B cell (primary cell): ENCODE measurements at regions not wholly inside any gene's neighbourhood (a gene's known extent, or its start where the extent isn't known, plus 50 kb on each side); places are given as distances from the start of the nearest gene placed in this dataset.
A peak's percentile ranks its signal among the peaks of the same experiment; 100 is the strongest.
"Not testable (repeated sequence)": the region's sequence is repeated elsewhere in the genome, so short reads cannot be mapped to it uniquely, and the experiment has no call there.

Experiments
- ATAC-seq: fragments of 200-7000 bp; cut with Tn5 transposase; one replicate; pipeline ENCODE4 v1.10.0; 2021; ENCODE audit warnings: low read depth, mild to moderate bottlenecking, moderate number of reproducible peaks, moderate library complexity
- CTCF ChIA-PET: fragments of 350-600 bp; sonication (Branson Sonifier 250); formaldehyde crosslinking; loops from one replicate; lab custom pipeline; 2021; ENCODE audit warnings: antibody characterized with exemption, inconsistent platforms; lab: Charles Lee
- POLR2A ChIA-PET: fragments of 350-600 bp; sonication (Branson Sonifier 250); formaldehyde crosslinking; loops from one replicate; lab custom pipeline; 2021; ENCODE audit warnings: antibody characterized with exemption; lab: Charles Lee
- DNase-seq: peaks from one replicate; pipeline ENCODE4 v3.0.0; 2013
- H2AFZ ChIP-seq: 2 replicates; pipeline ENCODE4 v1.6.1; 2012; ENCODE audit warnings: mild to moderate bottlenecking, low read depth, low read length; ENCODE audit not compliant: insufficient read depth, poor library complexity, severe bottlenecking
- H3K27ac ChIP-seq, 2 donors: 1 replicate in 1 of 2; 2 replicates in 1 of 2; pipeline ENCODE4 v1.5.1; 2012 to 2013; ENCODE audit warnings: low read length in 2 of 2, mild to moderate bottlenecking in 2 of 2, moderate library complexity in 1 of 2
- H3K27me3 ChIP-seq, 4 experiments: fragments of 200-600 bp in 1 of 4; sonication (generic) in 1 of 4; replicated peaks in 1 of 4; 1 replicate in 2 of 4; 2 replicates in 2 of 4; pipeline versions ENCODE4 v1.6.1 to v1.7.0; 2013 to 2016; ENCODE audit warnings: low read length in 3 of 4, mild to moderate bottlenecking in 2 of 4, mixed read lengths in 1 of 4, moderate library complexity in 1 of 4; ENCODE audit not compliant: insufficient read depth in 4 of 4, control insufficient read depth in 3 of 4; ENCODE audit errors: control extremely low read depth in 1 of 4
- H3K36me3 ChIP-seq, 2 experiments: replicated peaks in 1 of 2; 1 replicate in 1 of 2; 2 replicates in 1 of 2; pipeline versions ENCODE4 v1.6.1 to v1.7.1; 2013; ENCODE audit warnings: low read length in 1 of 2; ENCODE audit not compliant: insufficient read depth in 2 of 2, control insufficient read depth in 1 of 2; ENCODE audit errors: control extremely low read depth in 1 of 2, extremely low read depth in 1 of 2
- H3K4me1 ChIP-seq, 2 donors: fragments of 200-600 bp in 1 of 2; sonication (generic) in 1 of 2; 1 replicate in 1 of 2; 2 replicates in 1 of 2; pipeline versions ENCODE4 v1.5.1 to v1.6.1; 2013 to 2017; ENCODE audit warnings: low read length in 2 of 2; ENCODE audit not compliant: control insufficient read depth in 2 of 2, insufficient read depth in 2 of 2
- H3K4me2 ChIP-seq: replicated peaks from 2 replicates; pipeline ENCODE3; 2012; ENCODE audit warnings: mild to moderate bottlenecking, low read depth, low read length; ENCODE audit not compliant: poor library complexity, severe bottlenecking
- H3K4me3 ChIP-seq, 5 experiments: fragments of 200-600 bp in 1 of 5; sonication (generic) in 1 of 5; 1 replicate in 3 of 5; 2 replicates in 2 of 5; pipeline versions ENCODE4 v1.5.1 to v1.7.0; 2011 to 2016; ENCODE audit warnings: low read length in 4 of 5, mild to moderate bottlenecking in 4 of 5, low read depth in 2 of 5, control low read depth in 1 of 5, moderate library complexity in 1 of 5; ENCODE audit not compliant: insufficient read depth in 1 of 5; ENCODE audit errors: control extremely low read depth in 1 of 5, extremely low read depth in 1 of 5
- H3K79me2 ChIP-seq: fragments of 200-600 bp; sonication (generic); one replicate; pipeline ENCODE4 v1.6.0; 2016; ENCODE audit warnings: low read length; ENCODE audit not compliant: control insufficient read depth, insufficient read depth
- H3K9ac ChIP-seq: fragments of 200-600 bp; sonication (generic); 2 replicates; pipeline ENCODE4 v1.6.1; 2017; ENCODE audit warnings: mild to moderate bottlenecking, low read length, moderate library complexity
- H3K9me3 ChIP-seq, 3 donors: one replicate each; pipeline versions ENCODE4 v1.6.1 to v1.7.1; 2013; ENCODE audit warnings: low read length in 2 of 3; ENCODE audit not compliant: control insufficient read depth in 2 of 3, insufficient read depth in 1 of 3; ENCODE audit errors: control extremely low read depth in 1 of 3
- H4K20me1 ChIP-seq: 2 replicates; pipeline ENCODE4 v1.6.0; 2012; ENCODE audit warnings: mild to moderate bottlenecking, low read length; ENCODE audit not compliant: insufficient read depth, control insufficient read depth, poor library complexity, severe bottlenecking
- H3K27ac Mint-ChIP-seq: one replicate; pipeline ENCODE4 v1.8.0; 2021; ENCODE audit warnings: mixed read lengths
- H3K27me3 Mint-ChIP-seq: one replicate; pipeline ENCODE4 v1.8.0; 2021; ENCODE audit warnings: mixed read lengths
- H3K4me1 Mint-ChIP-seq: one replicate; pipeline ENCODE4 v1.8.0; 2021; ENCODE audit warnings: mixed read lengths
- H3K4me3 Mint-ChIP-seq: one replicate; pipeline ENCODE4 v1.8.0; 2021; ENCODE audit warnings: mixed read lengths
- H3K9me3 Mint-ChIP-seq: one replicate; pipeline ENCODE4 v1.8.0; 2022; ENCODE audit warnings: mixed read lengths; ENCODE audit not compliant: insufficient read depth
- EZH2 ChIP-seq: IDR thresholded peaks from 2 replicates; pipeline ENCODE4 v1.6.1; 2012; ENCODE audit warnings: borderline replicate concordance, low read depth, mild to moderate bottlenecking, moderate library complexity, low read length; ENCODE audit not compliant: insufficient read depth, poor library complexity, severe bottlenecking
- WGBS: methylation state at CpG from one replicate; pipeline ENCODE4 v1.1.5; 2013; ENCODE audit warnings: missing lambda C conversion rate; ENCODE audit not compliant: insufficient coverage; 5-methylcytosine and 5-hydroxymethylcytosine counted together
- intact Hi-C: fragments of 100-400 bp; cut with micrococcal nuclease; formaldehyde crosslinking; loops from one replicate; pipeline ENCODE4 v1.10.0; 2022
- TF ChIP-seq, protein P1 (sequence below): fragments of 200-600 bp; IDR thresholded peaks from one replicate; pipeline ENCODE4 v1.8.0; 2022; ENCODE audit warnings: antibody characterized with exemption, mild to moderate bottlenecking

DNA sequence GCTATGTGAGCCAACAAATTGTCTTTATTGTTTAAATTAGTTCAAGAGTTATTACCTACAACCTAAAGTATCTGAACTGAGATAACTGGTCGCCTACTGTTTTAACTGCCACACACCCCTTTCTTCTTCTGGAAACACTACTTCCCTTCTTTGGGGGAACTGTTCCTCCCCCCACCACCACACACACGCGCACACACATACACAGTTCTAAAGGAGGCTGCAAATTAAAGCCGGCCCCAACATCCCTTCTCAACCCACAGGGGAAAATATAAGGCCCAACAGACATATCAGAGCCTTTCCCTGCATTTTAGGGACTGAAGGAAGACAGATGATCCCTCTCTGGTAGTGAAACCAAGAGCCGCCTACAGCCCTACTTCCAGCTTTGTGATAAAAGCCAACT is 348.0 kb upstream of the JARID2 start:
- Histone ChIP-seq H3K9me3 (peaks cover 0 to 4% (median 2%) of the 10 kb centered on the region in 3 donors), H4K20me1 (no peaks in the 10 kb centered on the region), H3K4me1 (peaks cover 13 to 14% of the 10 kb centered on the region in 2 donors), H3K4me3 (no peak overlapping the region), H3K4me2 (peak overlapping the region; percentile 21), H3K27ac (no peak overlapping the region), H2AFZ (no peak overlapping the region), H3K27me3 (no peaks in the 10 kb centered on the region), H3K79me2 (no peaks in the 10 kb centered on the region), H3K36me3 (no peaks in the 10 kb centered on the region), H3K9ac (no peak overlapping the region)
- DNase-seq (peak; percentile 27), ATAC-seq (peak; percentile 24)
- WGBS = 26% methylated on average over 4 of the region's 5 CpGs
- H3K27me3 Mint-ChIP-seq = no peaks in the 10 kb centered on the region
- intact Hi-C loops = no loop called here
- ChIA-PET POLR2A (no interaction called here), CTCF (interaction anchor here (0.6 to 1.1 kb wide), 3 partner anchors 10 to 697 kb away, joined by 3 read pairs; no protein-coding TSS in a partner anchor)
- TF ChIP-seq, protein P1, sequence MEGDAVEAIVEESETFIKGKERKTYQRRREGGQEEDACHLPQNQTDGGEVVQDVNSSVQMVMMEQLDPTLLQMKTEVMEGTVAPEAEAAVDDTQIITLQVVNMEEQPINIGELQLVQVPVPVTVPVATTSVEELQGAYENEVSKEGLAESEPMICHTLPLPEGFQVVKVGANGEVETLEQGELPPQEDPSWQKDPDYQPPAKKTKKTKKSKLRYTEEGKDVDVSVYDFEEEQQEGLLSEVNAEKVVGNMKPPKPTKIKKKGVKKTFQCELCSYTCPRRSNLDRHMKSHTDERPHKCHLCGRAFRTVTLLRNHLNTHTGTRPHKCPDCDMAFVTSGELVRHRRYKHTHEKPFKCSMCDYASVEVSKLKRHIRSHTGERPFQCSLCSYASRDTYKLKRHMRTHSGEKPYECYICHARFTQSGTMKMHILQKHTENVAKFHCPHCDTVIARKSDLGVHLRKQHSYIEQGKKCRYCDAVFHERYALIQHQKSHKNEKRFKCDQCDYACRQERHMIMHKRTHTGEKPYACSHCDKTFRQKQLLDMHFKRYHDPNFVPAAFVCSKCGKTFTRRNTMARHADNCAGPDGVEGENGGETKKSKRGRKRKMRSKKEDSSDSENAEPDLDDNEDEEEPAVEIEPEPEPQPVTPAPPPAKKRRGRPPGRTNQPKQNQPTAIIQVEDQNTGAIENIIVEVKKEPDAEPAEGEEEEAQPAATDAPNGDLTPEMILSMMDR = no peak
- TF ChIP-seq EZH2 = no peak
- H3K4me3 Mint-ChIP-seq = no peak overlapping the region
- H3K4me1 Mint-ChIP-seq = peaks cover 19% of the 10 kb centered on the region
- peak overlapping the region; percentile 1 for H3K27ac Mint-ChIP-seq
- H3K9me3 Mint-ChIP-seq = peaks cover 3% of the 10 kb centered on the region

DNA sequence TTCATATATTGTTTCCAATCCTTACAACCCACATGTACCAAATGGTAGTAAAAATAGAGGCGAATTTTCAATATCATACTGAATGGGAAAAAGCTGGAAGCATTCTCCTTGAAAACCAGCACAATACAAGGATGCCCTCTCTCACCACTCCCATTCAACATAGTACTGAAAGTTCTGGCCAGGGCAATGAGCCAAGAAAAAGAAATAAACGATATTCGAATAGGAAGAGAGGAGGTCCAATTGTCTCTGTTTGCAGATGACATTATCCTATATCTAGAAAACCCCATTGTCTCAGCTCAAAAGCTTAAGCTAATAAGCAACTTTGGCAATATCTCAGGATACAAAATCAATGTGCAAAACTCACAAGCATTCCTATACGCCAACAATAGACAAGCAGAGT is 346.4 kb upstream of the JARID2 start:
- H3K9ac ChIP-seq, H3K27me3 ChIP-seq, POLR2A ChIA-PET, H4K20me1 ChIP-seq, H3K27me3 Mint-ChIP-seq, H3K9me3 ChIP-seq, H3K27ac ChIP-seq, H3K9me3 Mint-ChIP-seq, H3K79me2 ChIP-seq, H3K27ac Mint-ChIP-seq, intact Hi-C loops, CTCF ChIA-PET, H3K4me2 ChIP-seq, H2AFZ ChIP-seq, H3K4me3 Mint-ChIP-seq, H3K36me3 ChIP-seq, DNase-seq, ATAC-seq, H3K4me3 ChIP-seq: not testable (repeated sequence)
- H3K4me1 Mint-ChIP-seq = peaks cover 32% of the 10 kb centered on the region
- peaks cover 26 to 27% of the 10 kb centered on the region in 2 donors for H3K4me1 ChIP-seq
- no CpG with 5 or more reads among the region's 4 CpGs for whole genome bisulfite sequencing
